C4-2B (cell line): ENCODE measurements at regions not wholly inside any gene's neighbourhood (a gene's known extent, or its start where the extent isn't known, plus 50 kb on each side); places are given as distances from the start of the nearest gene placed in this dataset.

Experiments
- ZFX ChIP-seq: fragments of 450-650 bp; IDR thresholded peaks from 2 replicates; pipeline ENCODE4 v1.6.1; 2017
- TF ChIP-seq, protein P1 (sequence below): fragments of 450-650 bp; conservative IDR thresholded peaks from 2 replicates; pipeline ENCODE4 v1.5.1; 2017; ENCODE audit warnings: mild to moderate bottlenecking

DNA sequence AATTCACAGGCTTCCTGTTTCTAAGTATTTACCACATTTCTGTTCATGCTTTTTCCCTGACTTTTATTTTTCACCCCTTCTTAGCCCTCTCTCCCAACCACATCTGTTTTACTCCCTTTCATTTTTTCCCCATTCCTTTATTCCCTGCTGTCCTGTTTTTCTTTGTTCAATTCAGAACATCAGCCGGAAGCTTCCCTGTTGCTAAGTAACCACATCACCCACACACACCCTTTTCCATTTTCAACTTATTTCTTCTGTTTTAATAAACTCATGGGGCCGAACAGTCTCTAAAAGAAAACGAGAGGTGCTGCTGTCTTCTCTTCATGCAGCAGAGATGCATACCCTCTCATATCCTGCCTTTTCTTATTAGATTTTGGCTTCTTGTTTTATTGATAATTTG lies 53.5 kb upstream of the CEP85L start:
- TF ChIP-seq, protein P1, sequence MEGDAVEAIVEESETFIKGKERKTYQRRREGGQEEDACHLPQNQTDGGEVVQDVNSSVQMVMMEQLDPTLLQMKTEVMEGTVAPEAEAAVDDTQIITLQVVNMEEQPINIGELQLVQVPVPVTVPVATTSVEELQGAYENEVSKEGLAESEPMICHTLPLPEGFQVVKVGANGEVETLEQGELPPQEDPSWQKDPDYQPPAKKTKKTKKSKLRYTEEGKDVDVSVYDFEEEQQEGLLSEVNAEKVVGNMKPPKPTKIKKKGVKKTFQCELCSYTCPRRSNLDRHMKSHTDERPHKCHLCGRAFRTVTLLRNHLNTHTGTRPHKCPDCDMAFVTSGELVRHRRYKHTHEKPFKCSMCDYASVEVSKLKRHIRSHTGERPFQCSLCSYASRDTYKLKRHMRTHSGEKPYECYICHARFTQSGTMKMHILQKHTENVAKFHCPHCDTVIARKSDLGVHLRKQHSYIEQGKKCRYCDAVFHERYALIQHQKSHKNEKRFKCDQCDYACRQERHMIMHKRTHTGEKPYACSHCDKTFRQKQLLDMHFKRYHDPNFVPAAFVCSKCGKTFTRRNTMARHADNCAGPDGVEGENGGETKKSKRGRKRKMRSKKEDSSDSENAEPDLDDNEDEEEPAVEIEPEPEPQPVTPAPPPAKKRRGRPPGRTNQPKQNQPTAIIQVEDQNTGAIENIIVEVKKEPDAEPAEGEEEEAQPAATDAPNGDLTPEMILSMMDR, result no peak
- no peak for TF ChIP-seq ZFX
